HL-60 (cell line): ENCODE measurements at regions not wholly inside any gene's neighbourhood (a gene's known extent, or its start where the extent isn't known, plus 50 kb on each side); places are given as distances from the start of the nearest gene placed in this dataset.

Experiments
- DNase-seq, 2 experiments: peaks; one replicate each; pipeline ENCODE4 v3.0.0-alpha.2; 2010 to 2020; ENCODE audit warnings: low read depth in 1 of 2, low spot score in 1 of 2
- H3K27ac ChIP-seq: fragments of 250-450 bp; sonication (Bioruptor Pico); replicated peaks from 2 replicates; pipeline ENCODE4 v1.5.1; 2020; ENCODE audit warnings: mild to moderate bottlenecking, moderate library complexity
- H3K27me3 ChIP-seq: fragments of 250-450 bp; sonication (Bioruptor Pico); 2 replicates; pipeline ENCODE4 v1.5.1; 2021; ENCODE audit warnings: mild to moderate bottlenecking, moderate library complexity; ENCODE audit not compliant: insufficient read depth, poor library complexity, severe bottlenecking
- H3K4me3 ChIP-seq: replicated peaks from 2 replicates; pipeline ENCODE4 v1.5.1; 2011; ENCODE audit warnings: mild to moderate bottlenecking, control low read depth, low read length; ENCODE audit not compliant: insufficient read depth
- CTCF ChIP-seq: IDR thresholded peaks from one replicate; pipeline ENCODE4 v1.5.1; 2011; ENCODE audit warnings: low read length, control low read depth, inconsistent platforms; ENCODE audit not compliant: insufficient read depth
- GABPA ChIP-seq: IDR thresholded peaks from 2 replicates; pipeline ENCODE4 v1.6.1; 2012; ENCODE audit warnings: low read depth
- POLR2AphosphoS5 ChIP-seq: IDR thresholded peaks from 2 replicates; pipeline ENCODE4 v1.6.1; 2012; ENCODE audit warnings: low read depth
- REST ChIP-seq: IDR thresholded peaks from 2 replicates; pipeline ENCODE4 v1.6.1; 2012; ENCODE audit warnings: low read depth; ENCODE audit not compliant: insufficient replicate concordance
- SPI1 ChIP-seq: IDR thresholded peaks from 2 replicates; pipeline ENCODE4 v1.6.1; 2012; ENCODE audit warnings: low read depth, mild to moderate bottlenecking, borderline replicate concordance

- Histone ChIP-seq H3K4me3 (no peak overlapping the region), H3K27me3 (no peaks in the 10 kb centered on the region), H3K27ac (no peak overlapping the region)
- no peak for DNase-seq
- TF ChIP-seq SPI1, result no peak
- TF ChIP-seq CTCF, result no peak
- TF ChIP-seq POLR2AphosphoS5, result no peak
- TF ChIP-seq REST, result no peak
- TF ChIP-seq GABPA, result no peak
Measured at GRCh38 chr2:208568203-208568602, 161.6 kb downstream of the PTH2R start.

GRCh38 chr2:208570066-208570465, 163.5 kb downstream of the PTH2R start:
- Histone ChIP-seq H3K27me3 (no peaks in the 10 kb centered on the region), H3K4me3 (no peak overlapping the region), H3K27ac (no peak overlapping the region)
- DNase-seq, result no peak
- TF ChIP-seq CTCF, result no peak
- no peak for TF ChIP-seq REST
- TF ChIP-seq SPI1, result no peak
- TF ChIP-seq GABPA, result no peak

GRCh38 chr2:208570851-208571763, 164.5 kb downstream of the PTH2R start:
- no peaks in the 10 kb centered on the region for H3K27me3 ChIP-seq
- DNase-seq, result no peak
- TF ChIP-seq REST, result no peak
- H3K4me3 ChIP-seq, result no peak overlapping the region
- H3K27ac ChIP-seq, result no peak overlapping the region
